Kidney epithelial cell (primary cell): ENCODE measurements at regions not wholly inside any gene's neighbourhood (a gene's known extent, or its start where the extent isn't known, plus 50 kb on each side); places are given as distances from the start of the nearest gene placed in this dataset.

Experiments
- DNase-seq: peaks from one replicate; pipeline ENCODE4 v3.0.0-alpha.2; 2010; ENCODE audit warnings: low read depth
- H3K27me3 ChIP-seq: 2 replicates; pipeline ENCODE4 v1.6.0; 2011; ENCODE audit warnings: low read length; ENCODE audit not compliant: control insufficient read depth, insufficient read depth
- H3K36me3 ChIP-seq: 2 replicates; pipeline ENCODE4 v1.5.1; 2011; ENCODE audit warnings: low read length; ENCODE audit not compliant: control insufficient read depth, insufficient read depth
- H3K4me3 ChIP-seq: 2 replicates; pipeline ENCODE4 v1.5.1; 2011; ENCODE audit warnings: low read depth, mild to moderate bottlenecking, control low read depth, low read length
- CTCF ChIP-seq: IDR thresholded peaks from 2 replicates; pipeline ENCODE4 v1.5.1; 2011; ENCODE audit warnings: mild to moderate bottlenecking, moderate library complexity, low read length, control low read depth, inconsistent platforms; ENCODE audit not compliant: insufficient read depth, poor library complexity, severe bottlenecking

GRCh38 chr10:2230478-2230877 lies 493.2 kb upstream of the ADARB2 start:
- DNase-seq: no peak
- Histone ChIP-seq H3K36me3 (no peaks in the 10 kb centered on the region), H3K27me3 (no peaks in the 10 kb centered on the region), H3K4me3 (no peak overlapping the region)
- no peak for TF ChIP-seq CTCF

- no peak for TF ChIP-seq CTCF
- Histone ChIP-seq H3K4me3 (no peak overlapping the region), H3K36me3 (no peaks in the 10 kb centered on the region), H3K27me3 (no peaks in the 10 kb centered on the region)
- DNase-seq: no peak
These were observed 491.1 kb upstream of the ADARB2 start for GRCh38 chr10:2228320-2228901.

- TF ChIP-seq CTCF: no peak
- DNase-seq: no peak
- Histone ChIP-seq H3K27me3 (no peaks in the 10 kb centered on the region), H3K36me3 (no peaks in the 10 kb centered on the region), H3K4me3 (no peak overlapping the region)
These were observed 488.3 kb upstream of the ADARB2 start for GRCh38 chr10:2225609-2226008.

GRCh38 chr10:2223548-2224320 lies 486.4 kb upstream of the ADARB2 start:
- DNase-seq: no peak
- no peak overlapping the region for H3K4me3 ChIP-seq
- no peaks in the 10 kb centered on the region for H3K27me3 ChIP-seq
- no peaks in the 10 kb centered on the region for H3K36me3 ChIP-seq
- no peak for TF ChIP-seq CTCF

GRCh38 chr10:2222631-2223030 lies 485.3 kb upstream of the ADARB2 start:
- DNase-seq: no peak
- Histone ChIP-seq H3K4me3 (no peak overlapping the region), H3K27me3 (no peaks in the 10 kb centered on the region), H3K36me3 (no peaks in the 10 kb centered on the region)
- no peak for TF ChIP-seq CTCF

- DNase-seq: no peak
- no peak overlapping the region for H3K4me3 ChIP-seq
- H3K27me3 ChIP-seq: no peaks in the 10 kb centered on the region
- no peaks in the 10 kb centered on the region for H3K36me3 ChIP-seq
- no peak for TF ChIP-seq CTCF
These were observed 477.5 kb upstream of the ADARB2 start for GRCh38 chr10:2214805-2215204.
